Dedifferentiated amniotic fluid mesenchymal stem cell (primary cell): ENCODE measurements at regions not wholly inside any gene's neighbourhood (a gene's known extent, or its start where the extent isn't known, plus 50 kb on each side); places are given as distances from the start of the nearest gene placed in this dataset.
"Not testable (repeated sequence)": the region's sequence is repeated elsewhere in the genome, so short reads cannot be mapped to it uniquely, and the experiment has no call there.

Experiments
- DNase-seq: peaks from one replicate; pipeline ENCODE4 v3.0.0-alpha.2; 2016; ENCODE audit errors: extremely low spot score

- DNase-seq: no peak
Observed at GRCh38 chr2:156933645-156934225, 323.8 kb upstream of the GALNT5 start.

- peak; percentile 17 for DNase-seq
Observed at GRCh38 chr2:156935616-156936015, 321.9 kb upstream of the GALNT5 start.

GRCh38 chr2:156937430-156937829 lies 320.1 kb upstream of the GALNT5 start:
- no peak for DNase-seq

GRCh38 chr2:156944871-156945270 lies 312.6 kb upstream of the GALNT5 start:
- DNase-seq: no peak

- no peak for DNase-seq
Observed at GRCh38 chr2:156947261-156947660, 310.2 kb upstream of the GALNT5 start.

GRCh38 chr2:156955701-156956100 lies 301.8 kb upstream of the GALNT5 start:
- DNase-seq: no peak

- DNase-seq: no peak
Observed at GRCh38 chr2:156956161-156956560, 301.3 kb upstream of the GALNT5 start.

- no peak for DNase-seq
Observed at GRCh38 chr2:156958374-156958773, 299.1 kb upstream of the GALNT5 start.

- no peak for DNase-seq
Observed at GRCh38 chr2:156959481-156959880, 298.0 kb upstream of the GALNT5 start.

GRCh38 chr2:156982615-156983014 lies 274.9 kb upstream of the GALNT5 start:
- no peak for DNase-seq

GRCh38 chr2:156986339-156986988 lies 271.0 kb upstream of the GALNT5 start:
- no peak for DNase-seq

- DNase-seq: no peak
Observed at GRCh38 chr2:156999661-157000060, 257.8 kb upstream of the GALNT5 start.

- DNase-seq: no peak
Observed at GRCh38 chr2:157004789-157005188, 252.7 kb upstream of the GALNT5 start.

GRCh38 chr2:157015015-157015575 lies 242.4 kb upstream of the GALNT5 start:
- DNase-seq: no peak

- not testable (repeated sequence) for DNase-seq
Observed at GRCh38 chr2:157023264-157023663, 234.2 kb upstream of the GALNT5 start.

- no peak for DNase-seq
Observed at GRCh38 chr2:157024129-157024528, 233.4 kb upstream of the GALNT5 start.

- peak; percentile 88 for DNase-seq
Observed at GRCh38 chr2:157032017-157032416, 225.5 kb upstream of the GALNT5 start.

GRCh38 chr2:157036726-157037125 lies 220.8 kb upstream of the GALNT5 start:
- DNase-seq: no peak

- DNase-seq: no peak
Observed at GRCh38 chr2:157043786-157044185, 213.7 kb upstream of the GALNT5 start.

- DNase-seq: no peak
Observed at GRCh38 chr2:157046396-157046795, 211.1 kb upstream of the GALNT5 start.

GRCh38 chr2:157052685-157053224 lies 204.8 kb upstream of the GALNT5 start:
- peak; percentile 59 for DNase-seq

- no peak for DNase-seq
Observed at GRCh38 chr2:157053876-157054275, 203.6 kb upstream of the GALNT5 start.

GRCh38 chr2:157055660-157056199 lies 201.8 kb upstream of the GALNT5 start:
- peak; percentile 64 for DNase-seq
